Astrocyte (in vitro differentiated cells and primary cell): ENCODE measurements at regions not wholly inside any gene's neighbourhood (a gene's known extent, or its start where the extent isn't known, plus 50 kb on each side); places are given as distances from the start of the nearest gene placed in this dataset.
A peak's percentile ranks its signal among the peaks of the same experiment; 100 is the strongest.

Experiments used
- DNase-seq: peaks from one replicate; pipeline ENCODE4 v3.0.0-alpha.2; 2010; ENCODE audit warnings: low read depth
- FAIRE-seq: peaks from 2 replicates; lab custom pipeline; 2011; peaks lifted over from hg19 to GRCh38; lab: Jason Lieb, UNC
- H2AFZ ChIP-seq: 2 replicates; pipeline ENCODE4 v1.6.0; 2012; ENCODE audit warnings: low read depth, low read length, inconsistent platforms
- H3K27ac ChIP-seq: 2 replicates; pipeline ENCODE4 v1.5.1; 2011; ENCODE audit warnings: low read depth, low read length, inconsistent platforms
- H3K27me3 ChIP-seq: 2 replicates; pipeline ENCODE4 v1.6.0; 2011; ENCODE audit warnings: low read length, inconsistent platforms; ENCODE audit not compliant: insufficient read depth
- H3K36me3 ChIP-seq: 2 replicates; pipeline ENCODE4 v1.5.1; 2011; ENCODE audit warnings: low read length, inconsistent platforms; ENCODE audit not compliant: insufficient read depth
- H3K4me1 ChIP-seq: 2 replicates; pipeline ENCODE4 v1.5.1; 2011; ENCODE audit warnings: low read length, inconsistent platforms; ENCODE audit not compliant: insufficient read depth
- H3K4me2 ChIP-seq: 2 replicates; pipeline ENCODE4 v1.6.0; 2012; ENCODE audit warnings: low read length, inconsistent platforms
- H3K4me3 ChIP-seq: 2 replicates; pipeline ENCODE4 v1.5.1; 2011; ENCODE audit warnings: low read depth, mild to moderate bottlenecking, low read length, inconsistent platforms; ENCODE audit not compliant: insufficient read depth
- H3K79me2 ChIP-seq: 2 replicates; pipeline ENCODE4 v1.6.0; 2012; ENCODE audit warnings: mild to moderate bottlenecking, low read length, inconsistent platforms; ENCODE audit not compliant: insufficient read depth
- H3K9ac ChIP-seq: 2 replicates; pipeline ENCODE4 v1.6.0; 2012; ENCODE audit warnings: mild to moderate bottlenecking, low read length, inconsistent platforms
- H3K9me3 ChIP-seq: 2 replicates; pipeline ENCODE4 v1.5.1; 2012; ENCODE audit warnings: low read depth, mild to moderate bottlenecking, low read length, inconsistent platforms; ENCODE audit not compliant: insufficient read depth
- H4K20me1 ChIP-seq: 2 replicates; pipeline ENCODE4 v1.6.0; 2012; ENCODE audit warnings: low read length, inconsistent platforms; ENCODE audit not compliant: insufficient read depth
- H3K27ac Mint-ChIP-seq: one replicate; pipeline ENCODE4 v1.8.0; 2021; ENCODE audit warnings: mild to moderate bottlenecking, mixed read lengths; ENCODE audit not compliant: unreplicated experiment
- H3K27me3 Mint-ChIP-seq: one replicate; pipeline ENCODE4 v1.8.0; 2021; ENCODE audit warnings: low read depth, mixed read lengths; ENCODE audit not compliant: unreplicated experiment
- H3K36me3 Mint-ChIP-seq: one replicate; pipeline ENCODE4 v1.8.0; 2021; ENCODE audit warnings: low read depth, mixed read lengths; ENCODE audit not compliant: unreplicated experiment
- H3K4me1 Mint-ChIP-seq: one replicate; pipeline ENCODE4 v1.8.0; 2021; ENCODE audit warnings: low read depth, mixed read lengths; ENCODE audit not compliant: unreplicated experiment
- H3K4me3 Mint-ChIP-seq: one replicate; pipeline ENCODE4 v1.8.0; 2021; ENCODE audit warnings: mild to moderate bottlenecking, moderate library complexity, mixed read lengths; ENCODE audit not compliant: unreplicated experiment
- H3K9me3 Mint-ChIP-seq: one replicate; pipeline ENCODE4 v1.8.0; 2021; ENCODE audit warnings: mild to moderate bottlenecking, mixed read lengths; ENCODE audit not compliant: unreplicated experiment
- EZH2 ChIP-seq: IDR thresholded peaks from 2 replicates; pipeline ENCODE4 v1.6.1; 2012; ENCODE audit warnings: mild to moderate bottlenecking, low read length, inconsistent platforms; ENCODE audit not compliant: insufficient read depth
- TF ChIP-seq, protein P1 (sequence below): IDR thresholded peaks from 2 replicates; pipeline ENCODE4 v1.5.1; 2011; ENCODE audit warnings: low read depth, mild to moderate bottlenecking, inconsistent platforms, low read length, moderate library complexity; ENCODE audit not compliant: insufficient read depth

GRCh38 chr2:52144590-52144989 lies 1112.7 kb upstream of the NRXN1 start:
- TF ChIP-seq, protein P1, sequence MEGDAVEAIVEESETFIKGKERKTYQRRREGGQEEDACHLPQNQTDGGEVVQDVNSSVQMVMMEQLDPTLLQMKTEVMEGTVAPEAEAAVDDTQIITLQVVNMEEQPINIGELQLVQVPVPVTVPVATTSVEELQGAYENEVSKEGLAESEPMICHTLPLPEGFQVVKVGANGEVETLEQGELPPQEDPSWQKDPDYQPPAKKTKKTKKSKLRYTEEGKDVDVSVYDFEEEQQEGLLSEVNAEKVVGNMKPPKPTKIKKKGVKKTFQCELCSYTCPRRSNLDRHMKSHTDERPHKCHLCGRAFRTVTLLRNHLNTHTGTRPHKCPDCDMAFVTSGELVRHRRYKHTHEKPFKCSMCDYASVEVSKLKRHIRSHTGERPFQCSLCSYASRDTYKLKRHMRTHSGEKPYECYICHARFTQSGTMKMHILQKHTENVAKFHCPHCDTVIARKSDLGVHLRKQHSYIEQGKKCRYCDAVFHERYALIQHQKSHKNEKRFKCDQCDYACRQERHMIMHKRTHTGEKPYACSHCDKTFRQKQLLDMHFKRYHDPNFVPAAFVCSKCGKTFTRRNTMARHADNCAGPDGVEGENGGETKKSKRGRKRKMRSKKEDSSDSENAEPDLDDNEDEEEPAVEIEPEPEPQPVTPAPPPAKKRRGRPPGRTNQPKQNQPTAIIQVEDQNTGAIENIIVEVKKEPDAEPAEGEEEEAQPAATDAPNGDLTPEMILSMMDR = no peak
- TF ChIP-seq EZH2 = no peak
- Histone ChIP-seq H3K27me3 (no peaks in the 10 kb centered on the region), H2AFZ (no peak overlapping the region), H3K9ac (no peak overlapping the region), H3K9me3 (no peaks in the 10 kb centered on the region), H3K4me2 (no peak overlapping the region), H3K4me3 (no peak overlapping the region), H3K27ac (no peak overlapping the region), H3K36me3 (no peaks in the 10 kb centered on the region), H4K20me1 (no peaks in the 10 kb centered on the region), H3K4me1 (no peaks in the 10 kb centered on the region), H3K79me2 (no peaks in the 10 kb centered on the region)
- FAIRE-seq (no peak), DNase-seq (no peak)
- Mint-ChIP-seq H3K9me3 (no peaks in the 10 kb centered on the region), H3K36me3 (no peaks in the 10 kb centered on the region), H3K27ac (no peak overlapping the region), H3K4me3 (no peak overlapping the region), H3K27me3 (no peaks in the 10 kb centered on the region), H3K4me1 (no peaks in the 10 kb centered on the region)

- DNase-seq = peak; percentile 51
- H3K36me3 Mint-ChIP-seq = no peaks in the 10 kb centered on the region
Measured at GRCh38 chr2:52141076-52141475, 1109.1 kb upstream of the NRXN1 start.

DNA sequence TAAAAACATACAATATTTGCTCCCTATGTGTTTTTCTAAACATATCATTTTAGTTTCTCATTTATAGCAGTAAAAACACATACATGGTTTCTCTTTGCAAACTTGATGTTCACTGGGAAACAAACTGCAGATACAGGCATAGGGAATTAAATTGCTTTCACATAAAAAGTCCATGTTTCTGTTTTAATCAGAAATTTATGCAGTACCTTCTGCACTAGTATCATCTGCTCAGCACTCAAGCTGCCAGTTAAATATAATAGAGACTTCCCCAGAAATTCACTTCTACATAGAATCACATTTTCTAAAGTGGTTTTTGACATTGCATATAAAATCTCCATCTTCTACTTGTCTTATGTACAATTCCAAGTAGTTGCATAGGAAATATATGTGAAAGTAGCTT lies 1107.3 kb upstream of the NRXN1 start:
- no peak overlapping the region for H3K27ac Mint-ChIP-seq
- no peaks in the 10 kb centered on the region for H3K27me3 ChIP-seq
- no peaks in the 10 kb centered on the region for H3K36me3 ChIP-seq
- no peaks in the 10 kb centered on the region for H4K20me1 ChIP-seq
- no peak overlapping the region for H3K27ac ChIP-seq
- no peak overlapping the region for H3K4me3 Mint-ChIP-seq
- no peaks in the 10 kb centered on the region for H3K27me3 Mint-ChIP-seq
- H3K4me1 Mint-ChIP-seq = no peaks in the 10 kb centered on the region
- no peaks in the 10 kb centered on the region for H3K79me2 ChIP-seq
- H3K4me3 ChIP-seq = no peak overlapping the region
- no peaks in the 10 kb centered on the region for H3K9me3 ChIP-seq
- H3K9ac ChIP-seq = no peak overlapping the region
- no peaks in the 10 kb centered on the region for H3K36me3 Mint-ChIP-seq
- FAIRE-seq = no peak
- H3K4me1 ChIP-seq = no peaks in the 10 kb centered on the region
- no peak for TF ChIP-seq EZH2
- TF ChIP-seq, protein P1 = no peak
- no peaks in the 10 kb centered on the region for H3K9me3 Mint-ChIP-seq
- DNase-seq = no peak
- no peak overlapping the region for H2AFZ ChIP-seq
- H3K4me2 ChIP-seq = no peak overlapping the region

More at GRCh38 chr2:52141076-52141475, 1109.1 kb upstream of the NRXN1 start:
- H3K9me3 Mint-ChIP-seq = no peaks in the 10 kb centered on the region
- H3K4me3 Mint-ChIP-seq = no peak overlapping the region
- Histone ChIP-seq H3K27ac (no peak overlapping the region), H2AFZ (no peak overlapping the region), H3K27me3 (no peaks in the 10 kb centered on the region), H3K9ac (no peak overlapping the region), H3K4me1 (no peaks in the 10 kb centered on the region), H3K9me3 (no peaks in the 10 kb centered on the region), H3K36me3 (no peaks in the 10 kb centered on the region), H4K20me1 (no peaks in the 10 kb centered on the region), H3K4me2 (no peak overlapping the region), H3K79me2 (no peaks in the 10 kb centered on the region), H3K4me3 (no peak overlapping the region)
- H3K27ac Mint-ChIP-seq = no peak overlapping the region
- no peak for TF ChIP-seq EZH2
- TF ChIP-seq, protein P1 = no peak
- H3K4me1 Mint-ChIP-seq = no peaks in the 10 kb centered on the region
- H3K27me3 Mint-ChIP-seq = no peaks in the 10 kb centered on the region
- no peak for FAIRE-seq
